H54 (cell line): ENCODE measurements at regions not wholly inside any gene's neighbourhood (a gene's known extent, or its start where the extent isn't known, plus 50 kb on each side); places are given as distances from the start of the nearest gene placed in this dataset.

Source experiments
- DNase-seq: peaks from one replicate; pipeline ENCODE4 v3.0.0; 2011; ENCODE audit warnings: low spot score, mixed read lengths; ENCODE audit not compliant: insufficient read length
- FAIRE-seq: peaks from 3 replicates; lab custom pipeline; 2011; peaks lifted over from hg19 to GRCh38; lab: Jason Lieb, UNC
- POLR2A ChIP-seq: IDR thresholded peaks from 2 replicates; pipeline ENCODE4 v1.6.1; 2011; ENCODE audit warnings: low read depth, mild to moderate bottlenecking, low read length

DNA sequence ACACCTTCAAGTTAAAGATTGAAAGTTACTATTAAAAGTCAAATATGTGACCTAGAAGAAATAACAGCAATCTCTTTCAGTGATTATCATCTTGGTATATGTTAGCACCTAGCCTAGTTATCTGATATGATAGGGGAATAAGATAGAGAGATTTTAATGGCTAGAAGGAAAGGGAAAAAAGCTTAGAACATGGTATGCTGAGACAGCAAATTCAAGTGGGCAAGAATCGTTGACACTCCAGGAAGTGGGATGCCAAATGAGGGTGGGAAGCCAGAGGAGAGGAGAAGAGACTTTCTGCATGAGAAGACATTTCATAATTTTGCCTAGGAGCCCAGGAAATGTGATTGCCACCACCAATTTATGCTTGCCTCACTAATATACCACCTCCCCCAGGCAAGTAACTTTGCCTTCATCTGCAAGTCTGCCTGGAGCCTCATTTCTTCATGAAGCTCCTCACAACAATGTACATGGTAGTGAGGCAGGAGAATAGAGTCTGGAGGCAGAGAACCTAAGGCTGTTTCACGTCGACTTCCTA lies 504.9 kb downstream of the TNS1 start:
- FAIRE-seq (no peak), DNase-seq (no peak)
- TF ChIP-seq POLR2A, result no peak

DNA sequence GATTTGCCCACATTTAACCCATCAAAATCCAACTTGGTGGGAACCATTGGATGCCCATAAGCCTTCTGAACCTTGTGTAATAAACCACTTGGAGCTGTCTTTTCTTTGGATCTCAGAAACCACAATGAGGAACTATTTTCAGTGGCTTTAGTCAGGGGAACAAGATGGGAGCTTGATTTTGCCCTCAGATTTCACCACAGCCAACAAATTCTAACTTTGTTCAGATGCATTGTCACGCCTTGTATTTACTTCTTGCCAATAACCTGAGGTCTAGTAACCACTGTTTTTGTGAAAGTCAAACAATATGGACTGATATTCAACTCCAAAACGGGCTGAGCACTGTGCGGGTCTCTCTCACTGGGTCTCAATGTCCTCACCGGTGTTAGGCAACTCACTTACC lies 508.2 kb downstream of the TNS1 start:
- FAIRE-seq, result no peak
- no peak for DNase-seq
- TF ChIP-seq POLR2A, result no peak

DNA sequence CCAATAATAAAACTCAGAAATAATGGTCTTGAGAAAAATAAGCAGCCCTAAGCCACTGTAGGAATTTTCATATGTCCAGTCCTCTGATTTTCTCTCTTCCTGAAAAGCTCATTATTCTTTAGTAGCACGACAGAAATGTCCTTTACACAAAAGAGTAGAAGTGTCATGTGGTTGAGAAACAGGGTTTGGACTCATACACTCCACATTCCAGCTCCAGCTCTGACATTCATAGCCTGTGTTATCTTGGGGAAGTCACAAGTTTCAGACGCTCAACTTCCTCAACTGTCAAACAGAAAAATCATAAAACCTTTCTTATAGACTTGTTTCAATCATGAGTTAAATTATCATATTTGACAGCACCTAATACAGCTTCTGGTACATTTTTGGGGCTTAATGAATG lies 511.5 kb downstream of the TNS1 start:
- DNase-seq (no peak), FAIRE-seq (no peak)
- TF ChIP-seq POLR2A, result no peak

DNA sequence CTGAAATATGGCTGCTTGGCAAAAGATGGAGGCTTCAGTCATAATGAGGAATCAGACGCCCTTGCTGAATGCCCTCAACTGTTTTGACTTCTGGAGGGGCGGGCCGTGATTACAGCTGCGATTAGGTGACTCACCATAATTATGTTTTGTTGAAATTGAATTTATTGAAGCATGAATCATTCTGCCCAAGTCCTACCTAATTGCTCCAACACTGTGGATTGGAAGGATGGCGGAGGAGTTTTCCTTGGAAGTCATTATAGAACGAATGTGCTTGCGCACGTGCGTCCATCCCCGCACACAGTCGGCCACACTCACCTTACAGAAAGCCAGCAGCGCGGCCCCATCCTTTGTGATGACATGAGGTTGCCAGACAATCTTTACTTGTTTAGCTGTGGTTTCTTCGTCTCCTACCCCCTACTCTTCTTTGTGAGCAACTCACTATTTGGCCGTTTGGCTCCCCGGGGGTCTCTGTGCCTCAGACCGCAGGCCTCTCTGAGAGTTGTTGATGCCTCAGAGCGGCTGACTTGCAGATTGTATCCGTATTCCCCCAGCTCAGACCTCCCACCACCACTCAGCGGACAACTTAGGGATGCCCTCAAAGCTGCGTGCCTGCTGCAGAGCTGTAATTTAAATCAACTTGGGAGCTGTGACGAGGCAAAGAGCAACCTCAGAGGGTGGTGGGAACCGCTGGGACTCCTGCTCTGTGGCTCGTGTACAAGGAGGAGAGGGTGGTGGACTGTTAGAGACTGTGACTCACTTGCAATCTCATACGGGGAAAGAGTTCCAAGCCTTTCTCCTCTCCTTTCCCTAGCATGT lies 513.4 kb downstream of the TNS1 start:
- no peak for DNase-seq
- no peak for TF ChIP-seq POLR2A
- FAIRE-seq, result no peak

DNA sequence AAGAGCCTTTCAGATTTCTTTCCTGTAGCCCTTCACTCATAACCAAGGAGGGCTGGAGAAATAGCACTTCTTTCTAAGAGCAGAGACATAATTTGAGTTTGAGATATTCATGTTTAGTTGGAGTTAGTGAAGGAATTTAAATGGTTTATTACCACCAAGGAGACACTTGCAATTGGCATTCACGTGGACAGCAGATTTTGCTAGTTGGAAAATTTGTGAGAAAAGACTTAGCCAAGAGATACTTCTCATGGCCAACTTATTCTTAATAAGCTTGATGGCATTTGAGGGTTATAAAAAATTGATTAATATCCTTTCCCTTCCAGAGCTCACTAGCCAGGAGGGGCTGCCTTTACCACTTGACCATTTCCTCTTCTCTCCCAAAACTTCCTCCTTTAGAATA lies 518.7 kb downstream of the TNS1 start:
- no peak for TF ChIP-seq POLR2A
- FAIRE-seq (no peak), DNase-seq (no peak)

DNA sequence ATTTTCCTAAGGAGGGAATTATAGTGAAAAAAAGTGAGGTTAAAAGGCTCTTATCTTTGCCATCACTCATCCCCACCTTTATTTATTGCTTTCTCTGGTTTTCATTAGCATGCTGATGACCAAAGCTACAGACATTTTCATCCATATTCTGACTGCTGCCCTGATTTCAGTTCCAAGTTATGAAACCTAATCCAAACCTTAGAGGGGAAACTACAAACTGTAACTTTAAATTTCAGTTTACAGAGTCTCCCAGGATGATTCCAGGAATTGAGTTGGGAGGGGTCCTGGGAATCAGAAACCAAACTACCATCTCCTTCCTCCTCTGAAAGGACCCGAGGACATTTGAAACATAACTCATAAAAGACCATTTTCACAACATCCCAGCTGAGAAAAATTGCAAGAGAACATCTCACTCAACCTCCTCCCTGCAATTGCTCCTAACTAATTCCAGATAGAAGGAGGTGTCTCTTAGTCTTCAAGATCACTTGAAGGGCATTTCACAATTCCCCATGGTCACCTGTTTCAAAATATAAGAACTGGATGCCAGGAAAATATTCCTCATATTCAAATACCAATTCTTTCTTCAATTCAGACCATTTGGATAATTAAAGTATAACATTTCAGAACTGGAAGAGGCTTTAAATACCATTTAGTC lies 520.6 kb downstream of the TNS1 start:
- FAIRE-seq (no peak), DNase-seq (no peak)
- TF ChIP-seq POLR2A, result no peak

DNA sequence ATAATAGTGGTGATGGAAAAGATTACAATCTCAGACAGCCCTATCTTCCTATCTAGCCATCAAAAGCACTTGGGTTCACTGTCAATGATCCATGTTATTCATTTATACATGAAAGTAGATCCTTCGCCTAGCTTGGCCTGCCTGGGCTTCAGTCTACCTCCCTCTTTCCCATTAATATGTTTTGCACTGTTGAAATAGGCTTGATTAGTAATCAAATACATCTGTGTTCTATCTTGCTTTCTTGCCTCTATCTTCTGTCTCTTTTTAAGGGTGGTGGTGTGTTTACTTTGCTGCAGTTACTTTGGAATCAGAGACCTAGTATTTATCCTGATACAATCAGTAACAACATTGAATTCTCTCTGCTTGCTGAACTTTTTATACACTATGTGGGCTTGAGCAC lies 521.2 kb downstream of the TNS1 start:
- DNase-seq, result no peak
- FAIRE-seq, result no peak
- no peak for TF ChIP-seq POLR2A

DNA sequence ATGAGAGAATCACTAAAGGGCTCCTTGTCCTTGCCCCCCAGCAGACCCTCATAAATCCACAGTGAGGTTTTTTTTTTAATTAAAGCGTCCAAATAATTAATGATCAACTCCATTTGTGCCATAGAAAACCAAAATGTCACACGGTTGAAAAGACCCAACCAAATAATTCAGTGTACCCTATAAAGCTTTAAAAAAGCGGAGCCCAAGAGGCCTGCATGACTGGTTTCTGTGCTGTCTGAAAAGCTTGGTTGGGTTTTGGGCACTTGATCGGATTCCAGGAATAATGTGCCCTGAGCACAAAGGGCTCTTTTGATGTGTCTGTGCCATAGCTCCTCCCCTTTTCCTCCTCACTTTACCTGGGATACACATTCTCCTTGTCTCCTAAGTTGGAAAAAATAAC lies 523.2 kb downstream of the TNS1 start:
- FAIRE-seq (no peak), DNase-seq (no peak)

DNA sequence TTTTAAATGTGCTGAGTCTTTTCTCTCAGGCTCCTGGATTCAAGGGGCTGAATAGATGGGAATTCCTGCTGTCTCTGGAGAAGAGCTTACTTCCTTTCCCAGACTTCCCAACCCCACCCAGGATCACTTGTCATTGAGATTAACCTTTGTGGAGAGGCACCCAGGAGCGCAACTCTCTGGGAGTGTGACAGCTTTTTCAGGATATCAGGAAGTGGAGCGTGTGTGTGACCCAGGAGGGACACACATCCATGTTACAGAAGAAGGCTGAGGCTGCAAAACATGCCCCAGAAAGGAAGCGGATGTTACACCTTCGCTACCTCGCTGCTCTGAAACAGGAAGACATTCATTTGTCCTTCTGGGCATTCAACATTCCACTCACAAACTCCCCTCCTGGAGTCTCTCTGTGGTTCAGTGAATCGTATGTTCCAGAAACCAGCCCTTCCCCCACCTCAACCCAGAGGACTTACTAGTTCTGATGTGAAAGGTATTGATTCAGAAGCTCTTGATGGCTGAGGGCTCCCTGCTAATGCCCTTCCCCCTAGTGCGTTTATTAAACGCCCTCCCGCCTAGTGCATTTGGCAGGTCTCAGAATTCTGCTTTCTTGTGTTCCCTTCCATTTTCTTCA lies 523.9 kb downstream of the TNS1 start:
- no peak for FAIRE-seq
- no peak for TF ChIP-seq POLR2A

More for the DNA sequence above, 523.2 kb downstream of the TNS1 start:
- no peak for TF ChIP-seq POLR2A

DNA sequence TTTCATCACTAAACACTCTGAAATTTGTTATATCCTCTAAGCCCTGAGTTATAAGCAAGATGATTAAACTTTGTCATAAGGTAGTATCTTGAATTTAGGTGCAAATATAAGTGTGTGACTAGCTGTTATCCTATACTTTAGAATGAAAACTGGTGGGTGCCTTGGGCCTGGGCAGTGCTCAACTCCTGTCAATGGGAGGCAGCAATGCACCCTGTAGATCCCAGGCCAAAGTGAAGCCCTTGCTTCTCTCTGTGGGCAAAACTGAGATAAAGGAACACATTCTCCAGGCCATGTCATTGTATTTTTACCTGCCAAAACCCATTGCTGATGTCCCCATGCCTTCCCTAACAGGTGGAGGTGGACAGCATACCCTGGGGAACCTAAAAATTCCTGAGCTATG lies 525.2 kb downstream of the TNS1 start:
- FAIRE-seq (no peak), DNase-seq (no peak)
- no peak for TF ChIP-seq POLR2A

More for the DNA sequence above, 523.9 kb downstream of the TNS1 start:
- no peak for DNase-seq

DNA sequence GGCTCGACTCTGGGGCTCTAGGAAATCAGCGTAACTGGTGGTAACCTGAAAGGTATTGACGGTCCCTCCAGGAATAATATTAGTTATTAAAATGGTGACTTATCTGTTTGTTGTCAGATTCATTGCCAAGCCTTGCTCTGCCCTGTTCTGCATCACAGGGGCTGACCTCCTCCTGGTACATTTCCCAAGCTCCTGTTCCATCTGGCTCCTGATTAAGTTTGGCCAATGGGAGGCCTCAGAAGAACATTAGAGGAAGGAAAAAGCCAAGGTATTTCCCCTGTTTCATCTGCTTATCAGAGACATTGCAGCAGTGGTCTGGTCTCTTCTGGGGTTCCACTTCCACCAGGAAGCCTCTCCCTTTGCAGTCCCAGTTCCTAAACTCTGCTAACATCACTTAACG lies 527.0 kb downstream of the TNS1 start:
- no peak for TF ChIP-seq POLR2A
- DNase-seq (no peak), FAIRE-seq (no peak)

DNA sequence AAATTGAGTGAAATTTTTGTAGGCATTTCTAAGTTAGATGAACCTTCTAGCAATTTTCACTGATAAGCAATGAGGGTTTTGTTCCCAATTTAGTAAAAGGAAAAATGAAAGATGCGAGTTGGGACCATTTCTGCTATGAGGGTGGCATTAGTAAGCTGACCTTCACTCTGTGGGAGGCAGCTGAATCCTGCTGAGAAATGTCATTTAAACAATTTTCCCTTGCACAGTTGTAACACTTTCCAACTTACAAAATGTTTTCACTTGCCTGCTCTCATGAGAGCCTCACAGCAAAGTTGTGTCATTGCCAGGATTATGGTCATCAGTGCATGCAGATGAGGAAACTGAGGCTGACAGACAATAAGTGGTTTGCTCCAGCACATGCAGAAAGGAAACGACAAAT lies 527.7 kb downstream of the TNS1 start:
- no peak for TF ChIP-seq POLR2A
- FAIRE-seq, result no peak
- no peak for DNase-seq

DNA sequence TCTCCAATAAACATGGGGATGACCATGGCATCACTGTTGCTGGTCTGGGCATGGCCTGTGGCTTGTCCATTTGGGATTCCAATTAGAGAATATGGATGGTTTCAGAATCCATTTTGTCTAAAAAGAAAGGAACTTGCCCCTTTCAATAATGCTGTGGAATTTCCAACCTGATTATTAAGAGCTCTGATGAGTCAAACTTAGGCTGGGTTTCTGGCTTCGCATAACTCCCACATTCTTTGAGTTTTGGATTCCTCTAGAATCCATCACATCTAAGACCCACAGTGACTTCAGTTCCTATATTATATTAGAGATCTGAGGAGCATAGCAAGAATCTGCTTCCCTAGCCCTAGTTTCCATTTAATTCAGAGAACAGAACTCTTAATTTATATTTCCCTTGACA lies 531.5 kb downstream of the TNS1 start:
- DNase-seq (no peak), FAIRE-seq (no peak)
- no peak for TF ChIP-seq POLR2A

DNA sequence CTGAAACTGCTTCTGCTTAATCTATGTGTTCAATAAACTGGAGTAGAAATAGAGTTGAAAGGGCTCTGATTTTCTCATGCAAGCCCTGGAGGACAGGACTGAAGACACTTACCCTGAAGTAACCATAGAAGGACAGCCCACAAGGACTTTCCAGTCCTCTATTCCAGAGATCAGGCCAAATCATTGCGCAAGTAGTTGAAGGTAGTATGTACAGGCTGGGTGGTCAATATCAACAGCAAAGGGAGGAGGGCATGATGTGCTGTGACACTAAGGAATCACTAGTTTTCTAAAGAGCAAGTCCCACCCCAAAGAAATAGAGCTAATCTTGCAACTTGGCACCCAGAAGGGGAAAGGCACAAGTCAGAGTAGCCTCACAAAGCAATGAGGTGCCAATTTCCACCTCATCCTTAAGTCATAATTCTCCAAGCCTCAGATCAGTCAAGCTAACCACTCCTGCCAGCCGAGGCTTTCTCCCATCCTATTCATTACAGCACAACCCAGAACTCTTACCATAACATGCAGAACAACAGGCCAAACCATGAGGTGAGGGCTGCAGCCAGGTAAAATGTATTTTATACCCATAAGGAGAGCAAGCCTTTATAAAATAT lies 533.5 kb downstream of the TNS1 start:
- DNase-seq, result no peak
- TF ChIP-seq POLR2A, result no peak
- no peak for FAIRE-seq
